NOMO-1 (cell line): ENCODE measurements at regions not wholly inside any gene's neighbourhood (a gene's known extent, or its start where the extent isn't known, plus 50 kb on each side); places are given as distances from the start of the nearest gene placed in this dataset.
"Not testable (repeated sequence)": the region's sequence is repeated elsewhere in the genome, so short reads cannot be mapped to it uniquely, and the experiment has no call there.

ENCODE experiments used
- DNase-seq, 2 experiments: peaks; one replicate each; lab custom pipeline; 2025; ENCODE audit not compliant: unreplicated experiment in 2 of 2; lab: John Stamatoyannopoulos, UW

DNA sequence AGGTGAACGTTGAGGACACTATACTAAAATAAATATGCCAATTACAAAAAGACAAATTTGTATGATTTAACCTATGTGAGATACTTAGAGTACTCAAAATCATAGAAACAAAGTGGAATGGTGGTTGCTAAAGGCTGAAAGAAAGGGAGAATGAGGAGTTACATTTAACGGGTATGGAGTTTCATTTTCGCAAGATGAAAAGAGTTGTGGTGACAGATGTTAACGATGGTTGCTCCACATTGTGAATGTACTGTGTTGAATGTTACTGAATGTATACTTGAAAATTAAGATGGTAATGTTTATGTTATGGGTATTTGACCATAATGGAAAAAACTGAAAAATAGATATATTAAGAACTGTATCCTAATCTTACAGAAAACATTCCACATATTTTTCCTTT is 51.3 kb upstream of the MOCS2 start:
- DNase-seq: no peak

DNA sequence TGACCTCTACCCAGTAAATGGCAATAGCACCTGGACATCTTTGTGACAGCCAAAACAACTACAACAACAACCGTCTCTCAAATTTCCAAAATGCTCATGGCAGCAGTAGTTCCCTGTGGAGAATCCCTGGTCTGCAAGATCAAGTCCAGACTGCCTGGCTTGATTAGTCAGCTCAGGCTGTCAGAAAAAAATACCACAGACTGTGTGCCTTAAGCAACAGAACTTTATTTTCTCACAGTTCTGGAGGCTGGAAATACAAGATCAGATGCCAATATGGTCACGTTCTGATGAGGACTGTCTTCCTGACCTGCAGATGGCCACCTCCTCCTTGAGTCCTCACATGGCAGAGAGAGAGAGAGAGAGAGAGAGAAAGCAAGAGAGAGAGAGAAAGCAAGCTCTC is 52.3 kb upstream of the MOCS2 start:
- DNase-seq: no peak

DNA sequence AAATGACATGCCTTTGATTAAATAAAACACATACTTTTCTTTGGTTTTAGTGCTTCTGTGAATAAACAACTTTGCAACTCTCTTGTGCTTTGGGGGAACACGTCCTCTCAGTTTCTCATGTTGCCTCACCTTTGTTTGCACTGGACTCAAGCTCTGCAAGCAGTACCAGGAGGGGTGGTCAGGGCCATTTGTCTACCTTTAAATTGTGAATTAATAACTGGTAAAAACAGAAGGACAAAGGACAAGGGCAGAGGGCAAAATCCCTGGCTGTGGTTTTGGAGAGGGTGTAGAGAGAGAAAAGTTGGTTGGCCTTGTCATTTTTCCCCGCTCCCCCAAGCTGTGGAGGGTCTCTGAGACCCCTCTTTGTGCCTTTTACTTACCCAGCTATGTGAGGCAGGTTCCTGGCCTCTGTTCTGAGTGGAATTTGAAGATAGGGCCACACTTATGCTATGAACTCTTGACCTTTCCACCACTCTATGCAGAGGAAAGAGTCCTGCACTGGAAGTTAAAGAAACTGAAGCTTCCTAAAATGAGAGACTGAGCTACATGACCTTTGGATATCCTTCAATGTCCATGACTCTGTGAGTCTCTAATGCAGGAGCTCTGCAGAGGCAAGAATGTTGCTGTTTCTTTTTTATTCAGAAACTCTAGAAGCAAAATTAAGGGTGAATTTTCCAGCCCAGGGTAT is 55.1 kb upstream of the MOCS2 start:
- no peak for DNase-seq

DNA sequence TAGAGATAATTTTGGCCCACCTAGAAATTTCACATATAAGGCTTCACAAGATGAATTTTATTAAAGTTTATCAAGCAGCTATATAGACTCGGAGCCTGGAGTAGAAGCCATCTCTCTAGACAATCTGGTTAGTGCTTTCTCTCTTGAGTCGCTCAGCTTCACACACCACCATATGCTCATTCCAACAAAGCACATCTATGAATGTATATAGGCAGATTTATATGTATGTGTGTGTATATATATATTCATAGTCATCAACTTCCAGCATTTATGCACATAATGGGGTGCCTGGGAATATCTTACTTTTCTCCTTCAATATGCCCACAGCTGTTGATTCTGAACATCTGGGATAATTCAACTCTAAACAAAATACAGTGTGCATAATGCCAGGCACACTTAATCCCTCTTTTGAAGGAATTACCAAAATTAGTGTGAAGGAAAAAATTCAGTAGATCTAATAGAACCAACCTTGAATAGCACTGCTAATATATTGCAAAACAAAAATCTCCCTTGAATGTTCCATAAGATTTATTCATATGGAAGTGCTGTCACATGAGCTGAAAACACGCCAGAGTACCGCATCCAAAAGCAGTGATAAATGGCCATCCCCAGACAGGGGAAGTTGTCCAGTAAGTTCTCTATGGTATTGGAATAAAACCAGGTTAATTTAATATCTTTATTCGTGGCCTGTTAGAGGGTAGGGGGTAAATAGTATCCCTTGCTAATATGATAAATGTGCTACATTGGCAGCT is 56.0 kb upstream of the MOCS2 start:
- no peak for DNase-seq

DNA sequence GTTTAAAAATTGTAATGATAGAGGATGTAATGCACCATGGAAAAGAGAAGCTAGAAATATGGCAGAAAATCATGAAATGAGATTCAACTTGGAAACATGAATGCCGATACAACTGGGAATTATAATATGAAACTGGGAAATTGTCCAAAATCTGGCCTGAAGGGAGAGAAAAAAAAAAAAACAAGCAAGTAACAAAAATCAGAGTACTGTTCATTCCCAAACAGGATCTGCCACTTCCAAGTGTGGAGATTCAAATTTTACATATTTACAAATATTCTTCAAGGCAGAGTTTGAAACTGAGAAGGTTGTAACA is 56.6 kb upstream of the MOCS2 start:
- DNase-seq: no peak

DNA sequence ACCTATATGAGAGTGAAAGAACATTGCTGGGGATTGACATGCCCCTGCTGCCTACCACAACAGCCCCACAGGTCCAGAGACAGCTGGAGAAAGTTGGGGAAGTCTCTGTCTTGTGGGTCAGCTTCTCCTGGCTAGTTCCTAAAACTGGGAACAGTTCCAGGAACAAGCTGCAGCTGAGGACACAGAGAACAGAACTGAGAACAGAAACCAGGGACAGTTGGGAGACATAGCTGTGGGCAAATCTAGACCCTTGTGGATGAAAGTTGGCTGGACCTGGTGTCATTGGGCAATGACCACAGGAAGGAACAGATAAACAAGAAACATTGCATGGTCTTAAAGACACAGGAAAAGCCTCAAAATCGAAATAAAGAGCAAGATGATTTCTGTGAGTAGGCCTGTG is 58.3 kb upstream of the MOCS2 start:
- DNase-seq: no peak

DNA sequence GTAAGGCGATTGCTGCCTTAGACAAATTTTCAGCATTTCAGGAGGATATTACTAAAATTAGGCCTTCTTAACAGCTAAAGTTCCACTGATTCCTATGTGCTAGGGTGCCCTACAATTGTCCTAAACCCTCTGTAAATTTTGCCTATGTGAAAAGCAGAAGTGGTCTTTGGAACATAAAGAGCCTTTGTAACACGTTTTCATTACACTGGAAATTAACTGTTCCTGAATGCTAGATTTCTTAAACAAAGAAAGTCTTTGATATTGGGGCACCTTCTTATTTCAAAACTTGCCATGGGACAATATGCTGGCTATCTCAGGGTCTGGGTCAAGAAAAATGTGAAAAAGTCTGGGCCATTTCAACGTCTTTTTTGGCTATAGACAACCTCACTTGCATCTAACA is 60.4 kb upstream of the MOCS2 start:
- peak in 1 of 2 experiments; percentile 12 for DNase-seq

DNA sequence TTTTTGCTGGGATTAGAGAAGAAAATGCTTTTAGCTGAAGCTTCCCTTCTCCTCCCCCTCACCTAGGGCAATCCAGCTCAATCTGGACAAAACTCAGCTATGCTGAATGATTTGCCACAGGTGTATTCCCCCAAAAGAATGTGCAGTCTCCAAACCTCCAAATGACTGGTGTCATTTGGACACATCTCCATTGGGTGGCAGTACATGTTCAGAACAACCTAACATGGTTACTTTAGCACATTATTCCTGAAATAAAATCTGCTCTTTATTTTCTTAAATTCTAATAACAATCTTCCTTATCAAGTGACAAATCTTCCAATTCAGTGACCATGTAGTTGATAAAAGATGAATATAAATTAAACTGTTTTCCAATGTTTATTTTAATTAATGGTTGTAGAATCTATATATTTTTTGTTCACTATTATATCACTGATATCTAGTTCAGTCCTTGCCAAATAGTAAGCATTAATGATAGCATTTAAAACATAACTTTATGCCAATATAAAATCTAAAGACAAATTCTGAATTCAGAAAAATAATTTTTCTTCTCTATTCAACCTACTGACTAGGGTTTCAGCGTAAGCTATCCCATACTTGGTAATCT is 61.3 kb upstream of the MOCS2 start:
- no peak for DNase-seq

DNA sequence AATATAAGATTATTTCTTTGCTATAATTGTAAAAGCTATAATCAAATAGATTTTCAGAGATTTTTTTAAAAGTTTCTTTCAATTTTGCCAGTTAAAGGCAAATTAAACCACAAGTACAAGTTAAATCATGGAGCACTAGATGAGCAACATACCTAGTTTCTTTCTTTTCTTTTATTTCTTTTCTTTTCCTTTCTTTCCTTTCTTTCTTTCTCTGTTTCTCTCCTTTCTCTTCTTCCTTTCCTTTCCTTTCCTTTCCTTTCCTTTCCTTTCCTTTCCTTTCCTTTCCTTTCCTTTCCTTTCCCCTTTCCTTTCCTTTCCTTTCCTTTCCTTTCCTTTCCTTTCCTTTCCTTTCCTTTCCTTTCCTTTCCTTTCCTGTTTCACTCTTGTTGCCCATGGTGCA is 62.5 kb upstream of the MOCS2 start:
- DNase-seq: not testable (repeated sequence)

DNA sequence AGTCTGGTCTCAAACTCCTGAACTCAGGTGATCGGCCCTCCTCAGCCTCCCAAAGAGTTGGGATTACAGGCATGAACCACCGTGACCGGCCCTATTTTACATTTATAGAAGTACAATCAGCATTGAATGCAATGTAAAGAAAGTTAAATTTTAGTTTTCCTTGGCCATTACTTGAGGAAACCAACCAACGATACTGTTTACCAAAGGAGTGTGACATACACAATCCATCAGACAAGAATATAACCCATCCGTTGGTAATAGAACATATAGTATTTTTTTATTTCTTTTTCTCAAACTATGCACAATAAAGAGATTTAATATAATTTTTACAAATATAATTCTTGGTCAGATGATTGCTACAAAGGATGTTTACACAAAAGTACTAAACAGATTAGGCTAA is 63.1 kb upstream of the MOCS2 start:
- DNase-seq: no peak

DNA sequence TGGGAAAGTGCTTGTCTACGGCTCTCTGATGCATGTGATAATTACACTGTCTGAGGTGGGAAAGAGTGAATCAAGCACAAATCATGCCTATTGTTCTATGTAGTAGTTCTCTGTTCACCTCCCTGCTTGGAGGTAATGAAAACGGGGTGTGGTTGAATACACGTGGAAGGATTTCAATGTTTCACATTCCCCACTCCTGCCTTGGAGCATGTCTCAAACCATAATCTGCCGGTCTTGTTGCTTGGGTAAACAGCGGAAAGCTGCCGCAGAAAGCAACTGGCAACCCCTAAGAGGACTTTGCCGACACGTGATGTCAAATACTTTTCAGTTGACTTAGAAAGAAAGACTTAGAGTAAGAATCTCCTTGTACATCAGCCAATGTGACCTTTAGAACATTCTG is 63.5 kb upstream of the MOCS2 start:
- no peak for DNase-seq

DNA sequence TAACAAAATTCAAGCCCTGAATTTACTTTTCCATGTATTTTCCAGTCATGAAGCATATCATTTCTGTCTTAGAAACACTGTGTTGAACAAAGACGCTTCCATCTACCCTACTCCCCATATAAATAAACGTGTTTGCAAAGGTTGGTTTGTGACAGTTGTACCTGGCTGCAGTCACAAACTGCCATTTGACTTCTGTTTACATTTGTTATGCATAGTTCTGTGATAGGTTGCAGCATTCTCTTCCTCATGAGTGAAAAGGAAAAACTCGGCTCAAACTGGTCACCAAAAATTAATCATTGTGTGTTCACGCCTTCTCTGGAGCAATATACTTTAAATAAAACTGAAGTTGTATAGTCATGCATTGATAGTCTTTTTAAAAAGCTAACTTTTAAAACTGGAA is 69.3 kb upstream of the MOCS2 start:
- DNase-seq: no peak

DNA sequence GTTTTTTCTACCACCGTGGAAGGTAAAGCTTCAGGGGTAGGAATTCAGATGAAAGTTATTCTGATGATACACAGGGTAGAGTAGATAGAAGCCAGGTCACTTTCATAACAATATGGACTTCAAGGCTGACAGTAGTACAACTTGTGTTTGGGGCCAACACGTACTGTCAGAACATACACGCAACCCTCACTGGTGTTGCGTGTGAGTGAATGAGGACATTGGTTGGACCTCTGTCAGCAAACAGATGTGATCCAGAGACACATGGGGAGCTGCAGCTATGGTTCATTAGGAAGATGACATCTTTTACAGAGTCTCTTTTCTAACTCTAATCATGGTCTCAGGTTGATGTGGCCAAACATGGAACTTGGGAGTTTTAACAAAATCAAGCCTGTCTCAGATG is 70.1 kb upstream of the MOCS2 start:
- DNase-seq: no peak

DNA sequence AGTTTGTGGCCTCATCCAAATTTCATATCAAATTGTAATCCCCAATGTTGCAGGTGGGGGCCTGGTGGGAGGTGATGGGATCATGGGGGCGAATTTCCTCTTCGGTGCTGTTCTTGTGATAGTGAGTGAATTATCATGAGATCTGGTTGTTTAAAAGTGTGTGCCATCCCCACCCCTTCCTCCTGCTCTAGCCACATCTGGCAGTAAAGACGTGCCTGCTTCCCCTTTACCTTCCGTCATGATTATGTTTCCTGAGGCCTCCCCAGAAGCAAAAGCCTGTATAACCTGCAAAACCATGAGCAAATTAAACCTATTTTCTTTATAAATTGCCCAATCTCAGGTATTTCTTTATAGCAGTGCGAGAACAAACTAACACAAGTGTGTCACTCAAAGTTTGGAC is 71.0 kb upstream of the MOCS2 start:
- no peak for DNase-seq

DNA sequence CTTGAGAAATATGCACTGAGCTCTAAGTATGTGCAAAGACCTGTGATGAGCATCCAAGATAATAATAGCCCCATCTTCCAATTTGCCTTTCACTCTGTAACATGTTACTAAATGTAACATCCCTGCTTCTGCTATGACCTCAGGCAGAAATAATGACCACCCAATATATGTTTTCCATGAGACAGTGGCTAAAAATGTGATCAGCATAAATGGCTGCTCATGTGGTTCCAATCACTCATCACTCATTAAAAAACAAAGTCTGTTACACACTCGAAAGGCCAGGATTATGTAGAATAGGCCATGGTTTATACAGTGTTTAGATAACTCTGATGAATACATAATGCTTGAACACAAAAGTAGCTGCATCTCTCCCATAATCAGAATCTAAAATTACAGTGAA is 71.4 kb upstream of the MOCS2 start:
- DNase-seq: no peak

DNA sequence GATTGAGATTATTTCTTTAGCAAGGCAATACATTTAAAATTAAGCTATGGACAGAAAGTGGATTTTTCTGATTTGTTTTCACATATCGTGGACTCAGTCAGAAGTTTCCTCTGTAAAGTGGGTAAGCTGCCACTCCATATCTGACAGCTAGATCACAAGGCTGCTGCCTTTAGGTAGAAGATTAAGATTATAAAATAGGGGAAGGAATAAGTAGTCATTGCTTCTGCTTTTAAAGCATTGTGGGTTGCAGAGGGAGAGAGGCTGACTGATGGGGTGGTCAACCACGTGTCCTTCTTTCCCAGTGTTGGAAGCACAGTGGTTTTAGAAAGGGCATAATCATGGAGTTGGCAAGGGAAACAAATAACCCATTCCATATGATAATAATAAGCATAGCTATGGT is 74.3 kb upstream of the MOCS2 start:
- no peak for DNase-seq

DNA sequence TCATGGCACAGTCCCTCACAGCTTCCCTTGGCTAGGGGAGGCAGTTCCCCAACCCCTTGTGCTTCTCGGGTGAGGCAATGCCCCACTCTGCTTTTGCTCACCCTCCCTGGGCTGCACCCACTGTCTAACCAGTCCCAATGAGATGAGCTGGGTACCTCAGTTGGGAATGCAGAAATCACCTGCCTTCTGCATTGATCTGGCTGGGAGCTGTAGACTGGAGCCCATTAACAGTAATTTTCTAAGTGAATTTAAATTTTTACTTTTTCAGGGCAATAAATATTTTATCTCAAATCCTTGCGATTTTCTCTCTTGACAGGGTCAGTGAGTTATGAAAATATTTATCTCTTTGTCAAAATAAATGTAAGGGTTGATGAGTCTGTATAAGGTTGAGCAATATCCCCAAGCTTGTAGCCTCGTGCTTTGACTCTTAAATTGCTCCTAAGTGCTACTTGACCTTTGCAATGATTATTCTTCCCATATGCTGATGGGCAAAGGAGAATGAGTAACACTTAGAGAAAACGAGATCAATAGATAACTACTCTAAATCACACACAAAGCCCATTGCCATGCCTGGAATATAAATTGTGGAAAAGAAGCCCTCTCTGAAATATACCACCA is 82.1 kb upstream of the MOCS2 start:
- no peak for DNase-seq

DNA sequence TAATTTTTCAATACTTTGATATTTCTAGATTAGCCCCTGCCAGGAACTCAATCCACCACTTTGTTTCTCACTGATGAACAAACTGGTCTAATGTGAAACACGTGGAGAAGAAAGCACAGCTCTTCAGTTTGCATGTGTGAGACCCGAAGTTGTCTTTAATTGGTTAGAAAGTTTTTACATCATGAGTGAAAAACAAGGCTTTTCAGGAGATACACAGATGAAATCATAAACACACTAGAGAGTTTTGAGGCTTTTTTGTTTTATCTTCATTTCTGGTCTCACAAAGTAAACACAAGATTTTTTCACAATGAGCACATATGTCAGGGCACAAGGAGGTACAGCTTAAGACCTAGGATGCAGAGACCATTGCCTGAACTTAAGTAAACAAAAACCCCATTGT is 84.5 kb upstream of the MOCS2 start:
- no peak for DNase-seq

DNA sequence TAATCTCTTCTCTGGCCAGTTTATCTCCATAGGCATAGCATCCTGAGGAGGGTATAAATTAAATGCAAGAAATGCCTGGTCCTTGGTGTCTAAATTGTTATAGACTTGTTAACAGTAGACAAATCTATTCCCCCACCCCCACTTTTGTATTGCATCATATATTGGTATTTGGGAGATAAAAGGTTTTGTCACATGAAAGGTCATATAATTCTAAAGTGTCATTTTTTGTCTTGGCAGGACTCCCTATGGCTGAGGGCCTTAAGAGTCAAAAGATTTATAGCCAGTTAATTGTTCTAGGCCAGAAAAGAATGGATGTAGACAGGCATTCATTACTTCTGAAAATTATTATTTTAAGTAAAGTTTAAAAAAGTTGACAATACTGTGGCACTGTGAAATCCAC is 90.3 kb upstream of the MOCS2 start:
- DNase-seq: no peak

DNA sequence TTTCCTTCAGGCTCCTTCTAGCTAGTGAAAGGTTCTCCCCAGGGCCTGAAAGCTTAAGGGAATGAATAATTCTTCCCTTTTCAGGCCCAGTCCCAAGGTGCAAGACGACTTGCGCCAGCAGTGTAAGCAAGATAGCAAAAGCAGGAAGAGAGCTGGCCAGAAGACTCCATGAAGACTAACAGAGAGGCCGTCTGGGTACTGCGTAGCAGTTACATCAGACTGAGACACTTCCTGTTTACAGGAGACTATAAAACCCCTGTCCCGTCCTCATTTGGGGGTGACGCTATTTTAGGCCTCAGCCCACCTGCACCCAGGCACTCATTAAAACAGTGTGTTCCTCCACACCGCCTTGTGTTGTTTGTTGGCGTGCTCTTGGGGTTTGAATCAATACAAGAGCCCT is 90.7 kb upstream of the MOCS2 start:
- no peak for DNase-seq

DNA sequence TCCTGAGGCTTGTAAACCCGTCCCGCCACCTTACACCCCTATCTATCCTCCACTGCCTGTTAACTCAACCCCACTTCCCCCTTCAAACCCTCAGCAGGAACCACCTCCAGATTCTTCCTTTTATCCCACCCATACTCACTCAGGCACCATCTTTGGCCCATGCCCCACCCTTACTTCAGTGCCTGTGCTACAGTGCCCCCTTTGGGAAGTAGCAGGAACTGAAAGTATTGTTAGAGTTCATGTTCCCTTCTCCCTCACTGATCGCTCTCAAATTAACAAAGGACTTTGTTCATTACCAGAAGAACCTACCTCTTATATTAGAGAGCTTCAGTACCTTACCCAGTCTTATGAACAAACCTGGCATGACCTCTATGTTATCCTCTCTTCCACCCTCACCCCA is 92.2 kb upstream of the MOCS2 start:
- no peak for DNase-seq

DNA sequence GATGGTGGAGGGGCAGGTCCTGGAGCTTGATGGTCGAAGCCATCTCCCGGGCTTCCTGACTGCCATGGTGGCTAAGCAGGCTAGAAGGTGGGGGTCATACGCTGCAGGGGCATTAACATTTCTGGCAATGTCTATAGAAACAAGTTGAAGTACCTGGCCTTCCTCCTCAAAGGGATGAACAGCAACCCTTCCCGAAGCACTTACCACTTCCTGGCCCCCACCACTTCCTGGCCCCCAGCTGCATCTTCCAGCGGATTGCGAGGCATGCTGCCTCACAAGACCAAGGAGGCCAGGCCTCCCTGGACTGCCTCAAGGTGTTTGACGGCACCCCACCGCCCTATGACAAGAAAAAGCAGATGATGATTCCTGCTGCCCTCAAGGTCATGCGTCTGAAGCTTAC is 97.0 kb upstream of the MOCS2 start:
- DNase-seq: no peak
